MM.1S (cell line): ENCODE measurements at regions not wholly inside any gene's neighbourhood (a gene's known extent, or its start where the extent isn't known, plus 50 kb on each side); places are given as distances from the start of the nearest gene placed in this dataset.

Experiments used
- CTCF ChIP-seq: fragments of 300-600 bp; sonication (generic); IDR thresholded peaks from 2 replicates; pipeline ENCODE4 v1.5.1; 2016; ENCODE audit warnings: antibody characterized with exemption, low read length, mixed read lengths
- EZH2 ChIP-seq: fragments of 300-600 bp; sonication (generic); optimal IDR thresholded peaks from 2 replicates; pipeline ENCODE3; 2017; ENCODE audit warnings: low read depth, mild to moderate bottlenecking, antibody characterized with exemption, low read length, mixed read lengths

DNA sequence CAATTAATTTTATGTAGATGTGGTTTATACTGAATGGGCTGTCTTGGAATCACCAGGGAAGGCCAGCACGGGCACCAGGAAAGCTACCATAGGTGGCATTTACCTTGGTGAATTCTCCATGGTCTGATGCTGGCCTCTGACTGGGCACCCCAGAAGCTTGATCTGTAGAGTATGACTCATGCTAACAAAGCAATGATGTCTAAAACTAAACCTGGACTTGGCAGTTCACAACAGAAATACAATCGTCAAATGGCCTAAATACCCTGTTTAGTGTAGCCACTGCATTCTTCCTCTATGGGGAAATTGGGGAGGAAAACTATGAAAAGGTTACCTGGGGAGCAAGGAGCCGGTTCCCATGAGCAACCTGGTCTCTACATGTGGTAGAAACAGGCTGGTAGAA is 98.0 kb downstream of the ATPSCKMT start:
- TF ChIP-seq CTCF (no peak), EZH2 (no peak)
